Epithelial cell of proximal tubule (primary cell): ENCODE measurements at regions not wholly inside any gene's neighbourhood (a gene's known extent, or its start where the extent isn't known, plus 50 kb on each side); places are given as distances from the start of the nearest gene placed in this dataset.

Source experiments
- DNase-seq: peaks from one replicate; pipeline ENCODE4 v3.0.0-alpha.2; 2011; ENCODE audit warnings: low read depth
- H3K4me3 ChIP-seq: 2 replicates; pipeline ENCODE4 v1.5.1; 2011; ENCODE audit warnings: low read depth, mild to moderate bottlenecking, low read length
- CTCF ChIP-seq: conservative IDR thresholded peaks from 2 replicates; pipeline ENCODE4 v1.5.1; 2012; ENCODE audit warnings: low read depth, mild to moderate bottlenecking, low read length

- H3K4me3 ChIP-seq: no peak overlapping the region
- no peak for TF ChIP-seq CTCF
- DNase-seq: no peak
Observed at GRCh38 chr1:68281946-68282615, 49.8 kb upstream of the WLS start.
